Activated T-helper 1 cell treated with anti-CD3 and anti-CD28 coated beads, Interleukin-12 subunit alpha, Interleukin-12 subunit beta, Interleukin-2, Interleukin-4 antibody, amounts not matched to agents 30 ng/mL and 10 ng/mL and 1 ng/mL, durations not matched to agents 14 hours and 24 hours and 36 hours (primary cell): ENCODE measurements at regions not wholly inside any gene's neighbourhood (a gene's known extent, or its start where the extent isn't known, plus 50 kb on each side); places are given as distances from the start of the nearest gene placed in this dataset.

ENCODE experiments used
- DNase-seq: peaks from one replicate; pipeline ENCODE4 v3.0.0; 2021; ENCODE audit warnings: low spot score
- H3K27ac Mint-ChIP-seq: one replicate; pipeline ENCODE4 v1.8.0; 2021; ENCODE audit warnings: mild to moderate bottlenecking, mixed read lengths
- H3K27me3 Mint-ChIP-seq: one replicate; pipeline ENCODE4 v1.8.0; 2022; ENCODE audit warnings: mild to moderate bottlenecking, moderate library complexity, mixed read lengths; ENCODE audit not compliant: insufficient read depth
- H3K36me3 Mint-ChIP-seq: one replicate; pipeline ENCODE4 v1.8.0; 2021; ENCODE audit warnings: low read depth, mixed read lengths
- H3K4me1 Mint-ChIP-seq: one replicate; pipeline ENCODE4 v1.8.0; 2021; ENCODE audit warnings: low read depth, mixed read lengths
- H3K4me3 Mint-ChIP-seq: one replicate; pipeline ENCODE4 v1.8.0; 2021; ENCODE audit warnings: mild to moderate bottlenecking, moderate library complexity, mixed read lengths
- H3K9me3 Mint-ChIP-seq: one replicate; pipeline ENCODE4 v1.8.0; 2021; ENCODE audit warnings: mixed read lengths
- intact Hi-C: fragments of 100-400 bp; cut with micrococcal nuclease; formaldehyde crosslinking; loops from one replicate; pipeline ENCODE4 v1.15.1; 2024

- no peaks in the 10 kb centered on the region for H3K9me3 Mint-ChIP-seq
- no peak overlapping the region for H3K4me3 Mint-ChIP-seq
- no peaks in the 10 kb centered on the region for H3K36me3 Mint-ChIP-seq
- no peak for DNase-seq
- H3K27ac Mint-ChIP-seq = no peak overlapping the region
- intact Hi-C loops = no loop called here
- peaks cover 7% of the 10 kb centered on the region for H3K27me3 Mint-ChIP-seq
- H3K4me1 Mint-ChIP-seq = no peaks in the 10 kb centered on the region
Observed at GRCh38 chr6:40803897-40804702, 216.9 kb upstream of the LRFN2 start.

GRCh38 chr6:40802481-40802880 lies 215.3 kb upstream of the LRFN2 start:
- no peaks in the 10 kb centered on the region for H3K4me1 Mint-ChIP-seq
- H3K27ac Mint-ChIP-seq = no peak overlapping the region
- no peak overlapping the region for H3K4me3 Mint-ChIP-seq
- peaks cover 7% of the 10 kb centered on the region for H3K27me3 Mint-ChIP-seq
- intact Hi-C loops = no loop called here
- DNase-seq = no peak
- no peaks in the 10 kb centered on the region for H3K36me3 Mint-ChIP-seq
- H3K9me3 Mint-ChIP-seq = no peaks in the 10 kb centered on the region

DNA sequence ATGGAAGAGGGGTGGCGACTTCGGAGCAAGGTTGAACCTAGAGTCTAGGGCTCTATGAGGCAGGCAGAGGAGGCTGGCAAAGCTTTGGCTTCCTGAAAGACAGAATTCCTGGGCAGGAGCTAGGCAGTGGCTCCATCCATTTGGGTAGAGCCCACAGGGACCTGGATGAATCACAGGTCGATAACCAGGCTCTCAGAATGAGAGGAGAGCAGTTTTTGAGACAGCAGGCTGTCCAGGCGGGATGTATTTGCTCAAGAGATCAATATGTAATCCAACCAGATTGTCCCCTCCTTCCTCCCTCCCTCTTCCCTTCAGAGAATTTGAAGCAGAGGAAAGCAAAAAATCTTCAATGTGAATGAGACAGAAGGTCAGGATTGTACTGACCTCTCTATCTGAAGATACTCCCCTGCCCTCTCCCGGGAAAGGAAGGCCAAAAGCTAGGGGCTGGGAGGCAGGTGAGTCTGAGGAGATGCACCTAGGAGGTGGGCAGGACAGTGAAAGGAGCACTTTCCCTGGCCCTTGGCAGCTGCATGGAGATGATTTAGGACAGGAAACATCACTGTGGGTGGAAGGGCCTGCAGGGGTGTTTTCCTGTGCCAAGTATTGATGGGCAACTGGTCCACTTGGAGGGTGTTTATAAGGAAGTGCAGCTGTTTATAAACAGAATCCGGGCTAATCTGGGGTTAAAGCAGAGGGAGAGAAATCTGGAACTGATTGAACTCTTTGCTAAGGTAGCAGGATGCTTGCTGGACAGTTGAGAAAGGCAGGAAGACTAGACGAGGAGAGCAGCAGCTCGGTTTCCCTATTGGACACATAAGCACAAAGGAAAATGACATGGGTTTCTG lies 212.4 kb upstream of the LRFN2 start:
- peaks cover 3% of the 10 kb centered on the region for H3K27me3 Mint-ChIP-seq
- DNase-seq = no peak
- no peaks in the 10 kb centered on the region for H3K36me3 Mint-ChIP-seq
- no peak overlapping the region for H3K27ac Mint-ChIP-seq
- H3K9me3 Mint-ChIP-seq = no peaks in the 10 kb centered on the region
- intact Hi-C loops = no loop called here
- H3K4me1 Mint-ChIP-seq = no peaks in the 10 kb centered on the region
- H3K4me3 Mint-ChIP-seq = no peak overlapping the region

DNA sequence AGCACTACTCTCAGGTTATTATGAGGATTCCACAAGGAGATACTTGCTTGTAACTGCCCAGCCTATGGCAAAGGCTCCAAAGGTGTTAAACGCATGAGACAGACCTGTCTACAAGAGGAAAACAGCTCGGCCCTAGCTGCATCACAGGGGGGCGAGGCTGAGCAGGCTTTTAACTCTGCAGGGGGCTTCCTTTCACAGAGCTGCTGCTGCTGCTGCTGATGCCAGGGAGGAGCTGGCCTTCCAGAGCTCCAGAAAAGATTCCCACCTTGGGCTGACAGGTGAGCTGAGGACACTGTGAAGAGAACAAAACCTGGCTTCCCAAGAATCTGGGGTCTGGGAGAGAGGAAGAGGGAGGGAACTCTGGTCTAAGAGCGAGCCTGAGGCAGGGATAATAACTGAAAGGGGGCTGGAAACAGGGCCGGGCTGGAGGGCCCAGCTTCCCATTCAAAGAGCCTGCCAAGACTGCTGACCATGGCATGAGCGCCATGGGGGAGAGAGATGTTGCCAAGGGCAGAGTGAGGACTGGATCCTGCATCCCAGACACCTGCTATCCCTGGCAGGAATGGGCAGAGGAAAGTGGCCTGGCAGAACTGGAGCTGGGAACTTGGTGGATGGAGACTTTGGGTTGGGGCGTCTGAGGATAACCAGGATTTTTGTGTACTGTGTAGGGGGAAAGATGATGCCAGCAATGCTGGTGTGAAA lies 211.1 kb upstream of the LRFN2 start:
- DNase-seq = no peak
- Mint-ChIP-seq H3K9me3 (no peaks in the 10 kb centered on the region), H3K4me1 (no peaks in the 10 kb centered on the region), H3K4me3 (no peak overlapping the region), H3K36me3 (no peaks in the 10 kb centered on the region), H3K27me3 (peaks cover 12% of the 10 kb centered on the region), H3K27ac (no peak overlapping the region)
- intact Hi-C loops = no loop called here

DNA sequence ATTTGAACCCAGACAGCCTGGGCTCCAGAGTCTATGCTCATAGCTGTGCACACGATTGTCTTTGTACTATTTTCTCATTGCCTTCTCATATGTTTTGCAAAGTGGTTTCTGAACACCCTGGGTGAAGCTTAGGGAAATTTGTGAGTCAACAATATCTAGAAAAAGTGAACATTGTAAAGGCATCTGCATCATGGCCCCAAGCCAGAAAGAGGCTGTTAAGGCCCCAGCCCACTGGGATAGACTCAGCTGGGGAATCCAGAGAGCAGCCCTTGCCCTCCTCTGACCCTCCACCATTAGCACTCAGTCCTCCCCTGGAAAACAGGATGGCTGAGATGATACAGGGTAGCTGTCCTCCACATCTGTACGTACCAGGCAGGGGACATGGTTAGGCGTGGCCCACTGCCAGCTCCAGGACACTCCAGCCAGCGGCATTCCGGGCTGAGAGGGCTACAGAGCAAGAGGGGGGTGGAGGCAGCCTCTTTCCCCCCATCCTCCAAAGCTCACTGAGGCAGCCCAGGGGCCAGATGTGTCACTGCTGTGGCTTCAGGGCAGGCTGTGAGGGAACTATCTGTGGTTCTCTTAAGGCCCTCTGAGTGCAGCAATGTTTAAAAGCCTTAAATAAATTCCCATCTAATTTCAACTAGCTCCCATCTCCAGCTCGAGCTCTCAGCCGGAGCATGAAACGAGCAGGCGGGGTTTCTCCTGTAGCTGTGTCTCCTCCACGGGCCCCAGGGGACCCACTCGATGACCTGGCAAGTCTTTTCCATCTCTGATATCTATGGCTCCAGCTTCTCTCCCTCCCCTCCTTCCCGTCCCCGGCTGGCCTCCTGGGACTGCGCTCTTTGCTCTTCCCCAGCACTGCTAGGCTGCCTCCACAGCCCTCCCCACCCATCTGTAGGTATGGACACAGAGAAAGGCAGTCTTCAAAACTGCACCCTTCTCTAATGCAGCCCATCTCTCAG lies 209.4 kb upstream of the LRFN2 start:
- peaks cover 10% of the 10 kb centered on the region for H3K4me1 Mint-ChIP-seq
- H3K27me3 Mint-ChIP-seq = peaks cover 12% of the 10 kb centered on the region
- H3K36me3 Mint-ChIP-seq = no peaks in the 10 kb centered on the region
- DNase-seq = no peak
- no peaks in the 10 kb centered on the region for H3K9me3 Mint-ChIP-seq
- intact Hi-C loops = no loop called here
- no peak overlapping the region for H3K4me3 Mint-ChIP-seq
- no peak overlapping the region for H3K27ac Mint-ChIP-seq

- H3K27me3 Mint-ChIP-seq = peaks cover 12% of the 10 kb centered on the region
- no peak for DNase-seq
- H3K27ac Mint-ChIP-seq = no peak overlapping the region
- peaks cover 30% of the 10 kb centered on the region for H3K4me1 Mint-ChIP-seq
- peaks cover 5% of the 10 kb centered on the region for H3K9me3 Mint-ChIP-seq
- peaks cover 5% of the 10 kb centered on the region for H3K36me3 Mint-ChIP-seq
- intact Hi-C loops = loop anchor here (5.0 kb wide), 1 partner anchor 412 kb away; no protein-coding TSS in a partner anchor
- H3K4me3 Mint-ChIP-seq = no peak overlapping the region
Observed at GRCh38 chr6:40794586-40794985, 207.4 kb upstream of the LRFN2 start.

- DNase-seq = no peak
- no peak overlapping the region for H3K4me3 Mint-ChIP-seq
- H3K4me1 Mint-ChIP-seq = peaks cover 44% of the 10 kb centered on the region
- intact Hi-C loops = loop anchor here (5.0 kb wide), 1 partner anchor 410 kb away; no protein-coding TSS in a partner anchor
- H3K27me3 Mint-ChIP-seq = peaks cover 13% of the 10 kb centered on the region
- no peak overlapping the region for H3K27ac Mint-ChIP-seq
- peaks cover 5% of the 10 kb centered on the region for H3K36me3 Mint-ChIP-seq
- H3K9me3 Mint-ChIP-seq = peaks cover 5% of the 10 kb centered on the region
Observed at GRCh38 chr6:40792183-40792582, 205.0 kb upstream of the LRFN2 start.

DNA sequence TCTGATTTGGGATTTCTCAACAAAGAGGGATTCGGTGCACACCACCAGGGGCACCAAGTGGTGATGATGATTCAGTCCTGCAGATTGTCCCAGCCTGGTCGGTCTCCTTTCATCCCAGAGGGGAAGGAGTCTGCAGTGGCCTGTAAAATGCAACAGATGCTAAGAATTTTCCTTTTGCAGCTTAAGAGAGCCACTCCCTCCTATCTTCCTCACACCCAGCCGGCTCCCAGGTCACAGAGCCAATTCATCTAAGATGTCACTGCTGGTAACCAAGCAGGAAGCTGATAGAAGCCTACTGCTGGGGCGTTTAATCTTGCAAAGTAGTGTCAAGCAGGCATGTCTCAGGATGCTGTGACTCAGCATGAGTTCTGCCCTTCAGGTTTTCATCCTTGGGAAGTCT lies 203.8 kb upstream of the LRFN2 start:
- Mint-ChIP-seq H3K36me3 (peaks cover 5% of the 10 kb centered on the region), H3K9me3 (peaks cover 5% of the 10 kb centered on the region), H3K4me3 (no peak overlapping the region), H3K27me3 (peaks cover 11% of the 10 kb centered on the region), H3K4me1 (peaks cover 44% of the 10 kb centered on the region), H3K27ac (no peak overlapping the region)
- DNase-seq = no peak
- intact Hi-C loops = loop anchor here (5.0 kb wide), 1 partner anchor 409 kb away; no protein-coding TSS in a partner anchor

DNA sequence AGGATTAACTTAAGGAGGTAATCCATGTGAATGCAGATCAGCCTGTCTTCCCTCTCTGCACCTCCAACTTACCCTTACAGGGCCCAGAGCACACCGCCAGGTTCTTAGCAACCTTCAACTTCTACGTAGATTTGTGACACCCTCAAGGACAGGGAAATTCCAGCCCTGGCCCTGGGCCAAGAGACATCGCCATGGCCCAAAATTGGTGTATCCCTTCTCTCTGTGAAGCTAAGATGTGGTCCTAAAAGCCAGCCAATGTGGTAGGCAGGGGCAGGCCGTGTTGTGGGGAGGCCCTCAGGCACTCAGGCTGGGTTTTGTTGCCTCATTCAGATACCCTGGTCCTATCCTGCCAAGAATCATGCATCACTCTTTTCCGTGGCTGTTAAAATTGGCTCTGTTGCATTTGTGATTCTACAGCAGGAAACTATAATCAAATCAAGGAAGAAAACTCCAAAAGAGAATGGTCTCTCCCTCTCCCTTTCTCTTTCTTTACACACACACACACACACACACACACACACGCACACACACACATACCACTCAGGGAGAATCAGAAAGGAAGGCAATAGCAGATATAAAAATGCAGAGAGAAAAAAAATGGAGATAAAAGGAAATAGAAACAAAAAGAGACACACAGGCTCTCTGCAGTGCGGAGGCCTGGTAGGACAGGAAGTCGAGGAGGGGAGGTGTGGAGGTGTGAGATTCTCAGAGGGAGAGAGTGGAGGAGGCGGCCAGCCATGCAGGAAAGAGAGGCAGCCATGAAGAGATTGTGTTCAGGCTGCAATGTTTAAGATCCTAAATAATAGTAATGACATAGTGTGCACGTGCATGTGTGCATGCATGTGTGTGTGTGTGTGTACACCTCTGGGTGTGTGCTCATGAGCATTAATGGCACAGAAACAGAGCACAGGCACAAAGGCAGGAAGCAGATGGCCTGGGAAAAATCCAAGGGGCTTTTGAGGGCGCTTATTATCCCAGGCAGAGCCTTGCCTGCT lies 201.8 kb upstream of the LRFN2 start:
- Mint-ChIP-seq H3K27ac (peak overlapping the region; percentile 83), H3K27me3 (peaks cover 10% of the 10 kb centered on the region), H3K4me1 (peaks cover 44% of the 10 kb centered on the region), H3K36me3 (peaks cover 5% of the 10 kb centered on the region), H3K4me3 (peak overlapping the region; percentile 16), H3K9me3 (peaks cover 5% of the 10 kb centered on the region)
- DNase-seq = peak; percentile 49
- intact Hi-C loops = no loop called here

- Mint-ChIP-seq H3K4me1 (no peaks in the 10 kb centered on the region), H3K36me3 (no peaks in the 10 kb centered on the region), H3K9me3 (no peaks in the 10 kb centered on the region), H3K27me3 (peaks cover 4% of the 10 kb centered on the region), H3K27ac (no peak overlapping the region), H3K4me3 (no peak overlapping the region)
- intact Hi-C loops = no loop called here
- DNase-seq = no peak
Observed at GRCh38 chr6:40782355-40782754, 195.2 kb upstream of the LRFN2 start.

DNA sequence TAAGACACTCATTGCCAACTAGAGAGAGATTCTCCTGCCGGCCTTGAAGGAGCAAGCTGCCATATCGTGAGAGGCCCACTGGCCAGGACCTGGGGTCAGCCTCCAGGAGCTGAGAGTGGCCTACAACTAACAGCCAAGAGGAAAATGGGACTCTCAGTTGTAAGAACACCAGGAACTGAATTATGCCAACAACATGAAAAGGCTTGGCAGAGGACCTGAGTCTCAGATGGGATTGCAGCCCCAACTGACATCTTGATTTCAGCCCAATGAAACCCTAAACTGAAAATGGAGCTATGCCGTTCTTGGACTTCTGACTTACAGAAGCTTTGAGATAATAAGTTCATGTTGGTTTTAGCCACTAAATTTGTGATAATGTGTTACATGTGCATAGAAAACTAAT lies 193.5 kb upstream of the LRFN2 start:
- H3K27me3 Mint-ChIP-seq = peaks cover 2% of the 10 kb centered on the region
- DNase-seq = no peak
- H3K4me3 Mint-ChIP-seq = no peak overlapping the region
- H3K36me3 Mint-ChIP-seq = no peaks in the 10 kb centered on the region
- no peaks in the 10 kb centered on the region for H3K4me1 Mint-ChIP-seq
- H3K27ac Mint-ChIP-seq = no peak overlapping the region
- no peaks in the 10 kb centered on the region for H3K9me3 Mint-ChIP-seq
- intact Hi-C loops = no loop called here
